SK-N-MC (cell line): ENCODE measurements at regions not wholly inside any gene's neighbourhood (a gene's known extent, or its start where the extent isn't known, plus 50 kb on each side); places are given as distances from the start of the nearest gene placed in this dataset.

ENCODE experiments used
- EZH2 ChIP-seq: fragments of 200-600 bp; sonication (generic); IDR thresholded peaks from one replicate; pipeline ENCODE4 v1.6.1; 2017; ENCODE audit warnings: antibody characterized with exemption
- POLR2AphosphoS5 ChIP-seq: IDR thresholded peaks from 2 replicates; pipeline ENCODE4 v1.6.1; 2012; ENCODE audit warnings: mild to moderate bottlenecking, low read depth, low read length, borderline replicate concordance

- TF ChIP-seq EZH2, result no peak
- no peak for TF ChIP-seq POLR2AphosphoS5
Measured at GRCh38 chr3:144480416-144480919, 508.8 kb downstream of the DIPK2A start.
